ENCODE measurements at regions not wholly inside any gene's neighbourhood (a gene's known extent, or its start where the extent isn't known, plus 50 kb on each side); places are given as distances from the start of the nearest gene placed in this dataset.

DNA sequence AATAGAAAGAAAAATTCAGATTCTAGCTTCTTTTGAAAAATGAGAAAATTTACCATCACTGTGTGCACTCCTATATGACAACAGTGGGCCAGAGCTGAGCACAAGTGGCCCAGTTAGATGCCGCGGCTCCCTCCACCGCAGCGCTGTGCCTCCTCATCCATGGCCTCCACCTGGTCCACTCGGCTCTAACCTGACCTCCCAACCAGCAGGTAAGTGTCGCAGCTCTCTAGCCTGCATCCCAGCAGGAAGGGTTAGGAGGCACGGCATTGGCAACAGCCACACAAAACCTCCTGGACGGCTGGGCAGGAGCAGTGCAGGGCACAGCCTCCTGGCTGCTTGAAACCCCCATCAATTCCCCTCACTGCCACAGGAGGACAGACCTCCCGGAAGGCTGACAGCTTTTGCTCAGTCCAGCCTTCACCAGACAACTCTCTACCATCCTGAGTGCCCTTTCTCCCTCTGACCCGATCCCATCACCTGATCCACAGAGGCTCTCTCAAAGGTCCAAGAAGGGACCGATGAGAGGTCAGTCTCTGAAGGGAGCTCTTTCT, 76.1 kb downstream of the RPL27A start:
- Histone ChIP-seq H2AK5ac (ENCODE audit: low read length) (no peak overlapping the region), H3K4ac (ENCODE audit: low read depth, low read length) (no peak overlapping the region), H4K5ac (ENCODE audit: low read length) (no peak overlapping the region), H3K18ac (ENCODE audit: low read length) (no peak overlapping the region), H3K79me1 (ENCODE audit: low read length) (peaks cover 6% of the 10 kb centered on the region), H3K4me1 (ENCODE audit: control insufficient read depth, low read depth, low read length) (no peaks in the 10 kb centered on the region), H3K23ac (ENCODE audit: low read length) (peak overlapping the region; percentile 82), H2BK5ac (ENCODE audit: low read length) (no peak overlapping the region), H3K56ac (ENCODE audit: low read length) (peak overlapping the region; percentile 12), H2BK15ac (replicated peaks; ENCODE audit: low read depth) (no peak overlapping the region), H3K27me3 (ENCODE audit: insufficient read depth, low read length, poor library complexity) (no peaks in the 10 kb centered on the region), H3K4me3 (ENCODE audit: low read length) (no peak overlapping the region), H3K36me3 (ENCODE audit: control insufficient read depth, insufficient read depth, low read length) (no peaks in the 10 kb centered on the region), H2BK120ac (ENCODE audit: low read depth, low read length) (no peak overlapping the region), H3K27ac (ENCODE audit: low read depth, low read length) (no peak overlapping the region), H3K79me2 (ENCODE audit: control insufficient read depth, insufficient read depth, low read length) (no peaks in the 10 kb centered on the region), H3K9ac (ENCODE audit: low read length) (no peak overlapping the region), H4K8ac (ENCODE audit: low read depth, low read length) (no peak overlapping the region), H3K4me2 (ENCODE audit: low read length) (no peak overlapping the region)
- no CpG with 5 or more reads among the region's 11 CpGs for WGBS (ENCODE audit: extremely low coverage, insufficient coverage, low lambda C conversion rate)
- DNase-seq = no peak

GRCh38 chr11:8759634-8760033, 77.0 kb downstream of the RPL27A start:
- no peak overlapping the region for H2BK15ac ChIP-seq (replicated peaks; ENCODE audit: low read depth)

DNA sequence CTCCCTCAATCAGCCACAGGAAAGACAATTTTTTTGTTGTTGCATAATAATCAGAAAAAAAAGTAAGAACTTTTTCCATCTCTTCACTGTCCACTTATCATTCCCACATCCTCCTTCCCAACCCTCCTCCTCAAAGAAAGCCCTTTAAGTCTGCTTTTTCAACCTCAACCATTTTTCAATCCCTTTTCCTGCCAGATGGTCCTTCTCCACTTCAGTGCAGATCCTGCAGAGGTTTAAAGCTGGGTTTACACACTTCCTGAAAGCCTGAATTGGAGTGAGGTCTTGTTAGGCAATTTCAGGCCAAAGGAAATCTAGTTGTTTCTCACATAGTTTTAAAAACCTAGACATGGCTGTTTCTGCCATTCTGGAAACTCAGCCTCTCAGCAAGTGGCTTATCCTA, 78.3 kb downstream of the RPL27A start:
- H4K5ac ChIP-seq (ENCODE audit: low read length) = no peak overlapping the region
- DNase-seq = no peak
- no peak overlapping the region for H3K4me2 ChIP-seq (ENCODE audit: low read length)
- no peak overlapping the region for H3K23ac ChIP-seq (ENCODE audit: low read length)
- peaks cover 2% of the 10 kb centered on the region for H3K4me1 ChIP-seq (ENCODE audit: control insufficient read depth, low read depth, low read length)
- H2BK15ac ChIP-seq (replicated peaks; ENCODE audit: low read depth) = no peak overlapping the region
- H3K27ac ChIP-seq (ENCODE audit: low read depth, low read length) = no peak overlapping the region
- H2AK5ac ChIP-seq (ENCODE audit: low read length) = no peak overlapping the region
- H3K36me3 ChIP-seq (ENCODE audit: control insufficient read depth, insufficient read depth, low read length) = no peaks in the 10 kb centered on the region
- H3K18ac ChIP-seq (ENCODE audit: low read length) = no peak overlapping the region
- no peak overlapping the region for H3K4ac ChIP-seq (ENCODE audit: low read depth, low read length)
- H4K8ac ChIP-seq (ENCODE audit: low read depth, low read length) = no peak overlapping the region
- H2BK120ac ChIP-seq (ENCODE audit: low read depth, low read length) = no peak overlapping the region
- H3K9ac ChIP-seq (ENCODE audit: low read length) = no peak overlapping the region
- peaks cover 8% of the 10 kb centered on the region for H3K79me1 ChIP-seq (ENCODE audit: low read length)
- no peaks in the 10 kb centered on the region for H3K79me2 ChIP-seq (ENCODE audit: control insufficient read depth, insufficient read depth, low read length)
- H3K27me3 ChIP-seq (ENCODE audit: insufficient read depth, low read length, poor library complexity) = no peaks in the 10 kb centered on the region
- no peak overlapping the region for H2BK5ac ChIP-seq (ENCODE audit: low read length)
- H3K56ac ChIP-seq (ENCODE audit: low read length) = no peak overlapping the region
- no peak overlapping the region for H3K4me3 ChIP-seq (ENCODE audit: low read length)

More at GRCh38 chr11:8759634-8760033, 77.0 kb downstream of the RPL27A start:
- no peaks in the 10 kb centered on the region for H3K27me3 ChIP-seq (ENCODE audit: insufficient read depth, low read length, poor library complexity)
- DNase-seq = no peak
- no peak overlapping the region for H3K18ac ChIP-seq (ENCODE audit: low read length)
- no peak overlapping the region for H2BK120ac ChIP-seq (ENCODE audit: low read depth, low read length)
- H3K9ac ChIP-seq (ENCODE audit: low read length) = no peak overlapping the region
- no peak overlapping the region for H4K8ac ChIP-seq (ENCODE audit: low read depth, low read length)
- H3K36me3 ChIP-seq (ENCODE audit: control insufficient read depth, insufficient read depth, low read length) = no peaks in the 10 kb centered on the region
- no peak overlapping the region for H3K56ac ChIP-seq (ENCODE audit: low read length)
- H3K79me2 ChIP-seq (ENCODE audit: control insufficient read depth, insufficient read depth, low read length) = no peaks in the 10 kb centered on the region
- H4K5ac ChIP-seq (ENCODE audit: low read length) = no peak overlapping the region
- H3K4me3 ChIP-seq (ENCODE audit: low read length) = no peak overlapping the region
- no peaks in the 10 kb centered on the region for H3K4me1 ChIP-seq (ENCODE audit: control insufficient read depth, low read depth, low read length)
- H3K4me2 ChIP-seq (ENCODE audit: low read length) = no peak overlapping the region
- H3K79me1 ChIP-seq (ENCODE audit: low read length) = peaks cover 6% of the 10 kb centered on the region
- H3K23ac ChIP-seq (ENCODE audit: low read length) = no peak overlapping the region
- H3K4ac ChIP-seq (ENCODE audit: low read depth, low read length) = no peak overlapping the region
- no CpG with 5 or more reads among the region's 1 CpG for WGBS (ENCODE audit: extremely low coverage, insufficient coverage, low lambda C conversion rate)
- H2BK5ac ChIP-seq (ENCODE audit: low read length) = no peak overlapping the region
- no peak overlapping the region for H3K27ac ChIP-seq (ENCODE audit: low read depth, low read length)
- no peak overlapping the region for H2AK5ac ChIP-seq (ENCODE audit: low read length)

GRCh38 chr11:8763070-8763685, 80.6 kb downstream of the RPL27A start:
- DNase-seq = no peak
- no peak overlapping the region for H4K8ac ChIP-seq (ENCODE audit: low read depth, low read length)

GRCh38 chr11:8765294-8765693, 82.7 kb downstream of the RPL27A start:
- WGBS (ENCODE audit: extremely low coverage, insufficient coverage, low lambda C conversion rate) = no CpG with 5 or more reads among the region's 1 CpG
- Histone ChIP-seq H4K8ac (ENCODE audit: low read depth, low read length) (no peak overlapping the region), H3K4me2 (ENCODE audit: low read length) (no peak overlapping the region), H3K9ac (ENCODE audit: low read length) (no peak overlapping the region), H2BK120ac (ENCODE audit: low read depth, low read length) (no peak overlapping the region), H3K36me3 (ENCODE audit: control insufficient read depth, insufficient read depth, low read length) (no peaks in the 10 kb centered on the region), H3K27ac (ENCODE audit: low read depth, low read length) (no peak overlapping the region), H2BK5ac (ENCODE audit: low read length) (no peak overlapping the region), H3K4ac (ENCODE audit: low read depth, low read length) (no peak overlapping the region), H3K4me1 (ENCODE audit: control insufficient read depth, low read depth, low read length) (peaks cover 17% of the 10 kb centered on the region), H3K79me2 (ENCODE audit: control insufficient read depth, insufficient read depth, low read length) (no peaks in the 10 kb centered on the region), H2AK5ac (ENCODE audit: low read length) (peak overlapping the region; percentile 62), H3K18ac (ENCODE audit: low read length) (no peak overlapping the region), H3K27me3 (ENCODE audit: insufficient read depth, low read length, poor library complexity) (no peaks in the 10 kb centered on the region), H3K23ac (ENCODE audit: low read length) (no peak overlapping the region), H3K56ac (ENCODE audit: low read length) (peak overlapping the region; percentile 62), H3K4me3 (ENCODE audit: low read length) (no peak overlapping the region), H4K5ac (ENCODE audit: low read length) (no peak overlapping the region), H3K79me1 (ENCODE audit: low read length) (peaks cover 5% of the 10 kb centered on the region), H2BK15ac (replicated peaks; ENCODE audit: low read depth) (no peak overlapping the region)
- peak; percentile 88 for DNase-seq

More at GRCh38 chr11:8763070-8763685, 80.6 kb downstream of the RPL27A start:
- Histone ChIP-seq H2BK5ac (ENCODE audit: low read length) (no peak overlapping the region), H3K18ac (ENCODE audit: low read length) (no peak overlapping the region), H3K4me2 (ENCODE audit: low read length) (no peak overlapping the region), H3K36me3 (ENCODE audit: control insufficient read depth, insufficient read depth, low read length) (no peaks in the 10 kb centered on the region), H3K79me2 (ENCODE audit: control insufficient read depth, insufficient read depth, low read length) (no peaks in the 10 kb centered on the region), H3K4me1 (ENCODE audit: control insufficient read depth, low read depth, low read length) (peaks cover 17% of the 10 kb centered on the region), H2AK5ac (ENCODE audit: low read length) (no peak overlapping the region), H3K23ac (ENCODE audit: low read length) (no peak overlapping the region), H4K5ac (ENCODE audit: low read length) (no peak overlapping the region), H3K27me3 (ENCODE audit: insufficient read depth, low read length, poor library complexity) (no peaks in the 10 kb centered on the region), H2BK120ac (ENCODE audit: low read depth, low read length) (no peak overlapping the region), H3K4ac (ENCODE audit: low read depth, low read length) (no peak overlapping the region), H3K4me3 (ENCODE audit: low read length) (no peak overlapping the region), H2BK15ac (replicated peaks; ENCODE audit: low read depth) (no peak overlapping the region), H3K79me1 (ENCODE audit: low read length) (peaks cover 6% of the 10 kb centered on the region), H3K56ac (ENCODE audit: low read length) (no peak overlapping the region), H3K27ac (ENCODE audit: low read depth, low read length) (no peak overlapping the region), H3K9ac (ENCODE audit: low read length) (no peak overlapping the region)
- WGBS (ENCODE audit: extremely low coverage, insufficient coverage, low lambda C conversion rate) = no CpG with 5 or more reads among the region's 1 CpG
